Natural killer cell (primary cell): ENCODE measurements at regions not wholly inside any gene's neighbourhood (a gene's known extent, or its start where the extent isn't known, plus 50 kb on each side); places are given as distances from the start of the nearest gene placed in this dataset.

Experiments
- ATAC-seq, 3 donors: fragments of 150-1000 bp in 2 of 3; fragments of 200-7000 bp in 1 of 3; cut with Tn5 transposase; 1 replicate in 1 of 3; 2 replicates in 2 of 3; pipeline ENCODE4 v1.10.0; 2021; ENCODE audit warnings: mild to moderate bottlenecking in 2 of 3, moderate library complexity in 2 of 3
- DNase-seq, 2 donors: peaks; one replicate each; pipeline versions ENCODE4 v3.0.0 to v3.0.0-alpha.2; 2013 to 2021; ENCODE audit warnings: mixed read lengths in 1 of 2
- H3K27ac ChIP-seq: one replicate; pipeline ENCODE4 v1.5.1; 2013; ENCODE audit warnings: mild to moderate bottlenecking, low read length
- H3K27me3 ChIP-seq: one replicate; pipeline ENCODE4 v1.6.1; 2013; ENCODE audit warnings: low read length; ENCODE audit not compliant: control insufficient read depth, insufficient read depth
- H3K36me3 ChIP-seq: one replicate; pipeline ENCODE4 v1.6.1; 2013; ENCODE audit warnings: low read length; ENCODE audit not compliant: control insufficient read depth, insufficient read depth
- H3K4me1 ChIP-seq: one replicate; pipeline ENCODE4 v1.6.1; 2013; ENCODE audit warnings: low read length; ENCODE audit not compliant: control insufficient read depth, insufficient read depth
- H3K4me3 ChIP-seq: one replicate; pipeline ENCODE4 v1.5.1; 2013; ENCODE audit warnings: low read length
- H3K9me3 ChIP-seq: one replicate; pipeline ENCODE4 v1.6.1; 2013; ENCODE audit warnings: low read length; ENCODE audit not compliant: control insufficient read depth, insufficient read depth
- H3K27ac Mint-ChIP-seq, 2 donors: one replicate each; pipeline ENCODE4 v1.8.0; 2022; ENCODE audit warnings: mild to moderate bottlenecking in 2 of 2, mixed read lengths in 2 of 2, moderate library complexity in 1 of 2
- H3K27me3 Mint-ChIP-seq, 2 donors: one replicate each; pipeline ENCODE4 v1.8.0; 2022; ENCODE audit warnings: low read depth in 2 of 2, mixed read lengths in 2 of 2
- H3K36me3 Mint-ChIP-seq: one replicate; pipeline ENCODE4 v1.8.0; 2022; ENCODE audit warnings: mixed read lengths
- H3K4me1 Mint-ChIP-seq, 2 donors: one replicate each; pipeline ENCODE4 v1.8.0; 2022; ENCODE audit warnings: mixed read lengths in 2 of 2
- H3K4me3 Mint-ChIP-seq: one replicate; pipeline ENCODE4 v1.8.0; 2022; ENCODE audit warnings: mild to moderate bottlenecking, moderate library complexity, mixed read lengths
- H3K9me3 Mint-ChIP-seq, 2 donors: one replicate each; pipeline ENCODE4 v1.8.0; 2022; ENCODE audit warnings: mixed read lengths in 2 of 2
- CTCF ChIP-seq: fragments of 200-600 bp; IDR thresholded peaks from one replicate; pipeline ENCODE4 v1.8.0; 2022; ENCODE audit warnings: antibody characterized with exemption
- whole genome bisulfite sequencing: methylation state at CpG from one replicate; pipeline ENCODE4 v1.1.7; 2013; ENCODE audit warnings: missing lambda C conversion rate; ENCODE audit not compliant: insufficient coverage; 5-methylcytosine and 5-hydroxymethylcytosine counted together
- intact Hi-C: fragments of 100-400 bp; cut with micrococcal nuclease; formaldehyde crosslinking; loops from one replicate; pipeline ENCODE4 v1.14.2; 2022

GRCh38 chr17:70230850-70231640, 61.7 kb downstream of the KCNJ2 start:
- H3K4me1 ChIP-seq: no peaks in the 10 kb centered on the region
- Mint-ChIP-seq H3K27ac (no peak overlapping the region), H3K4me1 (no peaks in the 10 kb centered on the region), H3K36me3 (peaks cover 8% of the 10 kb centered on the region), H3K4me3 (no peak overlapping the region), H3K27me3 (no peaks in the 10 kb centered on the region), H3K9me3 (peaks cover 10% of the 10 kb centered on the region in 2 donors)
- no peaks in the 10 kb centered on the region for H3K36me3 ChIP-seq
- no peak for DNase-seq
- H3K4me3 ChIP-seq: no peak overlapping the region
- no peak for TF ChIP-seq CTCF
- WGBS: no CpG with 5 or more reads among the region's 2 CpGs
- no peaks in the 10 kb centered on the region for H3K9me3 ChIP-seq
- intact Hi-C loops: no loop called here
- H3K27me3 ChIP-seq: no peaks in the 10 kb centered on the region
- no peak for ATAC-seq
- no peak overlapping the region for H3K27ac ChIP-seq

- no peaks in the 10 kb centered on the region for H3K4me1 Mint-ChIP-seq
- ATAC-seq (no peak), DNase-seq (no peak)
- peaks cover 11 to 14% of the 10 kb centered on the region in 2 donors for H3K9me3 Mint-ChIP-seq
- no peak overlapping the region for H3K4me3 ChIP-seq
- no peaks in the 10 kb centered on the region for H3K27me3 ChIP-seq
- no peaks in the 10 kb centered on the region for H3K4me1 ChIP-seq
- no peaks in the 10 kb centered on the region for H3K36me3 ChIP-seq
- intact Hi-C loops: no loop called here
- no peaks in the 10 kb centered on the region for H3K27me3 Mint-ChIP-seq
- no peak overlapping the region for H3K27ac ChIP-seq
- no peak overlapping the region for H3K4me3 Mint-ChIP-seq
- H3K9me3 ChIP-seq: no peaks in the 10 kb centered on the region
- H3K36me3 Mint-ChIP-seq: peaks cover 8% of the 10 kb centered on the region
- no peak for TF ChIP-seq CTCF
- H3K27ac Mint-ChIP-seq: no peak overlapping the region
- 44% methylated on average over 1 of the region's 2 CpGs for WGBS
Measured at GRCh38 chr17:70232466-70232865, 63.1 kb downstream of the KCNJ2 start.

GRCh38 chr17:70235252-70235651, 65.9 kb downstream of the KCNJ2 start:
- DNase-seq (no peak), ATAC-seq (no peak)
- peaks cover 8% of the 10 kb centered on the region for H3K36me3 Mint-ChIP-seq
- H3K9me3 Mint-ChIP-seq: peaks cover 7 to 10% of the 10 kb centered on the region in 2 donors
- H3K27ac ChIP-seq: no peak overlapping the region
- no peaks in the 10 kb centered on the region for H3K9me3 ChIP-seq
- no peaks in the 10 kb centered on the region for H3K4me1 ChIP-seq
- intact Hi-C loops: no loop called here
- H3K36me3 ChIP-seq: no peaks in the 10 kb centered on the region
- TF ChIP-seq CTCF: no peak
- no peaks in the 10 kb centered on the region for H3K27me3 Mint-ChIP-seq
- H3K27me3 ChIP-seq: no peaks in the 10 kb centered on the region
- no peak overlapping the region for H3K4me3 Mint-ChIP-seq
- H3K4me1 Mint-ChIP-seq: no peaks in the 10 kb centered on the region
- no peak overlapping the region for H3K4me3 ChIP-seq
- H3K27ac Mint-ChIP-seq: no peak overlapping the region

GRCh38 chr17:70238228-70238627, 68.9 kb downstream of the KCNJ2 start:
- WGBS: 90% methylated on average over 2 of the region's 2 CpGs
- no peaks in the 10 kb centered on the region for H3K27me3 ChIP-seq
- no peaks in the 10 kb centered on the region for H3K9me3 ChIP-seq
- no peak for DNase-seq
- H3K27me3 Mint-ChIP-seq: no peaks in the 10 kb centered on the region
- no peak overlapping the region for H3K4me3 Mint-ChIP-seq
- no peaks in the 10 kb centered on the region for H3K4me1 ChIP-seq
- no peak for ATAC-seq
- peaks cover 6 to 10% of the 10 kb centered on the region in 2 donors for H3K9me3 Mint-ChIP-seq
- H3K4me3 ChIP-seq: no peak overlapping the region
- intact Hi-C loops: no loop called here
- H3K4me1 Mint-ChIP-seq: no peaks in the 10 kb centered on the region
- no peaks in the 10 kb centered on the region for H3K36me3 Mint-ChIP-seq
- no peak overlapping the region for H3K27ac ChIP-seq
- H3K27ac Mint-ChIP-seq: no peak overlapping the region
- TF ChIP-seq CTCF: no peak
- no peaks in the 10 kb centered on the region for H3K36me3 ChIP-seq
